ENCODE measurements at regions not wholly inside any gene's neighbourhood (a gene's known extent, or its start where the extent isn't known, plus 50 kb on each side); places are given as distances from the start of the nearest gene placed in this dataset.
"Not testable (repeated sequence)": the region's sequence is repeated elsewhere in the genome, so short reads cannot be mapped to it uniquely, and the experiment has no call there.

GRCh38 chr2:242119682-242120081 lies 250.2 kb downstream of the RTP5 start:
- H3K9ac ChIP-seq (ENCODE audit: low read length); POLR2A ChIA-PET; H3K9me2 ChIP-seq (ENCODE audit: insufficient read depth); DNase-seq (ENCODE audit: low read depth, low spot score); H3K79me2 ChIP-seq (ENCODE audit: insufficient read depth, low read length); CTCF ChIA-PET; H3K4me3 ChIP-seq (replicated peaks in 1 of 2; ENCODE audit: low read depth in 1 of 2, low read length in 2 of 2); H3K36me3 ChIP-seq (ENCODE audit: control insufficient read depth in 1 of 2, insufficient read depth in 2 of 2, low read length in 2 of 2); H3K4me1 ChIP-seq (ENCODE audit: control insufficient read depth in 1 of 2, insufficient read depth in 2 of 2, low read length in 2 of 2); H2AFZ ChIP-seq (ENCODE audit: low read depth, low read length, poor library complexity, severe bottlenecking); RAD21 ChIA-PET (ENCODE audit: low non-redundant PET in 1 of 2, low total read pairs in 2 of 2, uncharacterized antibody in 2 of 2, unreplicated experiment in 2 of 2); BruUV-seq (replicated peaks); H3K9me3 ChIP-seq (ENCODE audit: control insufficient read depth in 1 of 2, insufficient read depth in 1 of 2, low read depth in 1 of 2, low read length in 2 of 2); H3K27me3 ChIP-seq (ENCODE audit: insufficient read depth, low read length); H3K4me2 ChIP-seq (ENCODE audit: low read length); ATAC-seq; intact Hi-C loops (cut with micrococcal nuclease); H4K20me1 ChIP-seq (ENCODE audit: insufficient read depth); H3K27ac ChIP-seq (ENCODE audit: low read depth, low read length): not testable (repeated sequence)

- CTCF ChIA-PET; intact Hi-C loops (cut with micrococcal nuclease); H3K9ac ChIP-seq (ENCODE audit: low read length); H3K36me3 ChIP-seq (ENCODE audit: control insufficient read depth in 1 of 2, insufficient read depth in 2 of 2, low read length in 2 of 2); RAD21 ChIA-PET (ENCODE audit: low non-redundant PET in 1 of 2, low total read pairs in 2 of 2, uncharacterized antibody in 2 of 2, unreplicated experiment in 2 of 2); H3K79me2 ChIP-seq (ENCODE audit: insufficient read depth, low read length); H3K4me1 ChIP-seq (ENCODE audit: control insufficient read depth in 1 of 2, insufficient read depth in 2 of 2, low read length in 2 of 2); H4K20me1 ChIP-seq (ENCODE audit: insufficient read depth); H3K9me2 ChIP-seq (ENCODE audit: insufficient read depth); H3K4me2 ChIP-seq (ENCODE audit: low read length); BruUV-seq (replicated peaks); DNase-seq (ENCODE audit: low read depth, low spot score); ATAC-seq; H3K27ac ChIP-seq (ENCODE audit: low read depth, low read length); H3K9me3 ChIP-seq (ENCODE audit: control insufficient read depth in 1 of 2, insufficient read depth in 1 of 2, low read depth in 1 of 2, low read length in 2 of 2); POLR2A ChIA-PET; H2AFZ ChIP-seq (ENCODE audit: low read depth, low read length, poor library complexity, severe bottlenecking); H3K27me3 ChIP-seq (ENCODE audit: insufficient read depth, low read length); H3K4me3 ChIP-seq (replicated peaks in 1 of 2; ENCODE audit: low read depth in 1 of 2, low read length in 2 of 2): not testable (repeated sequence)
Observed at GRCh38 chr2:242130682-242131081, 261.2 kb downstream of the RTP5 start.

GRCh38 chr2:242159921-242160320 lies 290.4 kb downstream of the RTP5 start:
- H3K4me1 ChIP-seq (ENCODE audit: control insufficient read depth in 1 of 2, insufficient read depth in 2 of 2, low read length in 2 of 2); H3K36me3 ChIP-seq (ENCODE audit: control insufficient read depth in 1 of 2, insufficient read depth in 2 of 2, low read length in 2 of 2); H3K79me2 ChIP-seq (ENCODE audit: insufficient read depth, low read length); DNase-seq (ENCODE audit: low read depth, low spot score); H2AFZ ChIP-seq (ENCODE audit: low read depth, low read length, poor library complexity, severe bottlenecking); H3K4me2 ChIP-seq (ENCODE audit: low read length); H3K27me3 ChIP-seq (ENCODE audit: insufficient read depth, low read length); intact Hi-C loops (cut with micrococcal nuclease); H4K20me1 ChIP-seq (ENCODE audit: insufficient read depth); RAD21 ChIA-PET (ENCODE audit: low non-redundant PET in 1 of 2, low total read pairs in 2 of 2, uncharacterized antibody in 2 of 2, unreplicated experiment in 2 of 2); CTCF ChIA-PET; ATAC-seq; H3K9me2 ChIP-seq (ENCODE audit: insufficient read depth); H3K9ac ChIP-seq (ENCODE audit: low read length); BruUV-seq (replicated peaks); H3K4me3 ChIP-seq (replicated peaks in 1 of 2; ENCODE audit: low read depth in 1 of 2, low read length in 2 of 2); POLR2A ChIA-PET; H3K9me3 ChIP-seq (ENCODE audit: control insufficient read depth in 1 of 2, insufficient read depth in 1 of 2, low read depth in 1 of 2, low read length in 2 of 2); H3K27ac ChIP-seq (ENCODE audit: low read depth, low read length): not testable (repeated sequence)

- RAD21 ChIA-PET (ENCODE audit: low non-redundant PET in 1 of 2, low total read pairs in 2 of 2, uncharacterized antibody in 2 of 2, unreplicated experiment in 2 of 2); H3K27ac ChIP-seq (ENCODE audit: low read depth, low read length); H3K9me3 ChIP-seq (ENCODE audit: control insufficient read depth in 1 of 2, insufficient read depth in 1 of 2, low read depth in 1 of 2, low read length in 2 of 2); POLR2A ChIA-PET; H3K27me3 ChIP-seq (ENCODE audit: insufficient read depth, low read length); BruUV-seq (replicated peaks); DNase-seq (ENCODE audit: low read depth, low spot score); H3K9ac ChIP-seq (ENCODE audit: low read length); H4K20me1 ChIP-seq (ENCODE audit: insufficient read depth); CTCF ChIA-PET; ATAC-seq; H3K4me2 ChIP-seq (ENCODE audit: low read length); H2AFZ ChIP-seq (ENCODE audit: low read depth, low read length, poor library complexity, severe bottlenecking); H3K4me3 ChIP-seq (replicated peaks in 1 of 2; ENCODE audit: low read depth in 1 of 2, low read length in 2 of 2); H3K9me2 ChIP-seq (ENCODE audit: insufficient read depth); H3K79me2 ChIP-seq (ENCODE audit: insufficient read depth, low read length); H3K4me1 ChIP-seq (ENCODE audit: control insufficient read depth in 1 of 2, insufficient read depth in 2 of 2, low read length in 2 of 2); H3K36me3 ChIP-seq (ENCODE audit: control insufficient read depth in 1 of 2, insufficient read depth in 2 of 2, low read length in 2 of 2); intact Hi-C loops (cut with micrococcal nuclease): not testable (repeated sequence)
Observed at GRCh38 chr2:242165115-242165514, 295.6 kb downstream of the RTP5 start.

GRCh38 chr2:242171290-242171689 lies 301.8 kb downstream of the RTP5 start:
- CTCF ChIA-PET, result not testable (repeated sequence)

More at GRCh38 chr2:242171290-242171689, 301.8 kb downstream of the RTP5 start:
- H3K9me3 ChIP-seq (ENCODE audit: control insufficient read depth in 1 of 2, insufficient read depth in 1 of 2, low read depth in 1 of 2, low read length in 2 of 2); H3K27ac ChIP-seq (ENCODE audit: low read depth, low read length); H3K4me1 ChIP-seq (ENCODE audit: control insufficient read depth in 1 of 2, insufficient read depth in 2 of 2, low read length in 2 of 2); DNase-seq (ENCODE audit: low read depth, low spot score); H3K9me2 ChIP-seq (ENCODE audit: insufficient read depth); H2AFZ ChIP-seq (ENCODE audit: low read depth, low read length, poor library complexity, severe bottlenecking); H3K4me3 ChIP-seq (replicated peaks in 1 of 2; ENCODE audit: low read depth in 1 of 2, low read length in 2 of 2); H3K79me2 ChIP-seq (ENCODE audit: insufficient read depth, low read length); intact Hi-C loops (cut with micrococcal nuclease); RAD21 ChIA-PET (ENCODE audit: low non-redundant PET in 1 of 2, low total read pairs in 2 of 2, uncharacterized antibody in 2 of 2, unreplicated experiment in 2 of 2); H3K9ac ChIP-seq (ENCODE audit: low read length); H3K36me3 ChIP-seq (ENCODE audit: control insufficient read depth in 1 of 2, insufficient read depth in 2 of 2, low read length in 2 of 2); H3K27me3 ChIP-seq (ENCODE audit: insufficient read depth, low read length); H4K20me1 ChIP-seq (ENCODE audit: insufficient read depth); BruUV-seq (replicated peaks); ATAC-seq; POLR2A ChIA-PET; H3K4me2 ChIP-seq (ENCODE audit: low read length): not testable (repeated sequence)
